ENCODE measurements at regions not wholly inside any gene's neighbourhood (a gene's known extent, or its start where the extent isn't known, plus 50 kb on each side); places are given as distances from the start of the nearest gene placed in this dataset.

DNA sequence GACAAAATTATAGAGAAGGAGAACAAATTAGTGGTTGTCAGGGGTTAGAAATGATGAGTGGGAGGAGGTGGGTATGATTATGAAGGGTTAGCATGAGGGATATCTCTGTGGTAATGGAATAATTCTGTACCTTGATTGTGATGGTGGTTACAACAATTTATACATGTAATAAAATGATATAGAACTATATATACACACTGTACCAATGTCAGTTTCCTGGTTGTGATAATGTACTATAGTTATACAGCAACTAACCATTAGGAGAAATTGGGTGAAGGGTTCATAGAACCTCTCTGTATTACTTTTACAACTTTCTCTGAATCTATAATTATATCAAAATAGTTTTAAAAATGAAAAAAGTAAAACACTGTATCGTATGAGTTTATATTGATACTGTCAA is 148.1 kb downstream of the ZNF621 start:
- Histone ChIP-seq H3K27me3 (ENCODE audit: control insufficient read depth, insufficient read depth, low read length) (no peaks in the 10 kb centered on the region), H3K4me1 (ENCODE audit: control insufficient read depth, insufficient read depth, low read length) (no peaks in the 10 kb centered on the region), H3K36me3 (ENCODE audit: control insufficient read depth, insufficient read depth, low read length) (no peaks in the 10 kb centered on the region), H3K4me3 (ENCODE audit: low read length) (no peak overlapping the region), H3K27ac (ENCODE audit: low read length) (no peak overlapping the region), H3K9me3 (ENCODE audit: control insufficient read depth, insufficient read depth, low read length) (no peaks in the 10 kb centered on the region)
- Mint-ChIP-seq H3K4me3 (no peak overlapping the region), H3K27me3 (ENCODE audit: low read depth in 2 of 2) (peaks cover 10 to 17% of the 10 kb centered on the region in 2 donors), H3K36me3 (no peaks in the 10 kb centered on the region), H3K4me1 (no peaks in the 10 kb centered on the region), H3K9me3 (no peaks in the 10 kb centered on the region), H3K27ac (no peak overlapping the region)
- no peak for DNase-seq
- no CpG with 5 or more reads among the region's 1 CpG for WGBS (ENCODE audit: insufficient coverage)
- ATAC-seq, result no peak
- intact Hi-C loops (cut with micrococcal nuclease), result no loop called here
- TF ChIP-seq, protein P1, sequence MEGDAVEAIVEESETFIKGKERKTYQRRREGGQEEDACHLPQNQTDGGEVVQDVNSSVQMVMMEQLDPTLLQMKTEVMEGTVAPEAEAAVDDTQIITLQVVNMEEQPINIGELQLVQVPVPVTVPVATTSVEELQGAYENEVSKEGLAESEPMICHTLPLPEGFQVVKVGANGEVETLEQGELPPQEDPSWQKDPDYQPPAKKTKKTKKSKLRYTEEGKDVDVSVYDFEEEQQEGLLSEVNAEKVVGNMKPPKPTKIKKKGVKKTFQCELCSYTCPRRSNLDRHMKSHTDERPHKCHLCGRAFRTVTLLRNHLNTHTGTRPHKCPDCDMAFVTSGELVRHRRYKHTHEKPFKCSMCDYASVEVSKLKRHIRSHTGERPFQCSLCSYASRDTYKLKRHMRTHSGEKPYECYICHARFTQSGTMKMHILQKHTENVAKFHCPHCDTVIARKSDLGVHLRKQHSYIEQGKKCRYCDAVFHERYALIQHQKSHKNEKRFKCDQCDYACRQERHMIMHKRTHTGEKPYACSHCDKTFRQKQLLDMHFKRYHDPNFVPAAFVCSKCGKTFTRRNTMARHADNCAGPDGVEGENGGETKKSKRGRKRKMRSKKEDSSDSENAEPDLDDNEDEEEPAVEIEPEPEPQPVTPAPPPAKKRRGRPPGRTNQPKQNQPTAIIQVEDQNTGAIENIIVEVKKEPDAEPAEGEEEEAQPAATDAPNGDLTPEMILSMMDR (IDR thresholded peaks at IDR 0.05), result no peak

DNA sequence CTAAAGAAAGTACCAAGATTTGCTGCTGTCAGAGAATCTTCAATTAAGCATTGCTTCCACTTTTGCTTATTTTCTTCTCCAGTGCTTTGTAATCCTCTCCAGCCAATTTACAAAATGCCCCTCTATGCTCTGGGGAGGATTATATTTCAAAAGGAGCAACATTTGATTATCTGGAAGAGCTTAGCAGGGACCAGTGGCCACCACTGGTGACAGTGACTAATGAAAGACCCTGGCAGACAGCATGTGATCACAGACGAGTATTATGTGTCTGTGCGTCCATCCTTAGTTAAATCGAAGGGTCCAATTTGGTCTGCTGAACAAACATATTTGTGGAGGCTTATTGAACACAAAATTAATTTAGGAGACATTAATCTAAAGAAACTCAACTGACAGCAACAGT is 152.6 kb downstream of the ZNF621 start:
- H3K4me3 ChIP-seq (ENCODE audit: low read length), result no peak overlapping the region
- intact Hi-C loops (cut with micrococcal nuclease), result no loop called here
- no peaks in the 10 kb centered on the region for H3K4me1 ChIP-seq (ENCODE audit: control insufficient read depth, insufficient read depth, low read length)
- Mint-ChIP-seq H3K36me3 (no peaks in the 10 kb centered on the region), H3K4me1 (no peaks in the 10 kb centered on the region), H3K9me3 (no peaks in the 10 kb centered on the region), H3K27me3 (ENCODE audit: low read depth in 2 of 2) (peaks cover 9 to 11% of the 10 kb centered on the region in 2 donors), H3K4me3 (no peak overlapping the region), H3K27ac (no peak overlapping the region)
- WGBS (ENCODE audit: insufficient coverage), result 97% methylated on average over 3 of the region's 3 CpGs
- H3K9me3 ChIP-seq (ENCODE audit: control insufficient read depth, insufficient read depth, low read length), result no peaks in the 10 kb centered on the region
- ATAC-seq, result no peak
- H3K36me3 ChIP-seq (ENCODE audit: control insufficient read depth, insufficient read depth, low read length), result no peaks in the 10 kb centered on the region
- TF ChIP-seq, protein P1 (IDR thresholded peaks at IDR 0.05), result no peak
- H3K27me3 ChIP-seq (ENCODE audit: control insufficient read depth, insufficient read depth, low read length), result no peaks in the 10 kb centered on the region
- no peak overlapping the region for H3K27ac ChIP-seq (ENCODE audit: low read length)
- no peak for DNase-seq

DNA sequence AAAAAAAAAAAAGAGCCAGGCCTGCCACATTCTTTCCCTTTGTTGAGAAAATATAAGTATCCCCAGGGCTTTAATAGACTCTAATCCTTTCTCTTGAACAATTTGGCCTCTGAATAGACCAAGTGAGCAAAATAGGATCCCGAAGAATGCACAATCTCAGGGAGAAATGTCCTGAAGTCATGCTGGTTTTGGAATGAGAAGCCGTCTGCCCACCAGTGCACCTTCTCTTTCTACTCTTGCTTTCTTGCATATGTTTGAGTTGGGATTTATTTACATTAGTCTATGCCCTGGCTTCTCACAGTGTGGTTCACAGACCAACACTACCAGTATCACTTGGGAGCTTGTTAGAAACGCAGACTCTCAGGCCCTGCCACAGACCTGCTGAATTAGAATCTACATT is 153.0 kb downstream of the ZNF621 start:
- DNase-seq, result no peak
- Mint-ChIP-seq H3K36me3 (no peaks in the 10 kb centered on the region), H3K27me3 (ENCODE audit: low read depth in 2 of 2) (peaks cover 9 to 11% of the 10 kb centered on the region in 2 donors), H3K27ac (no peak overlapping the region), H3K4me1 (no peaks in the 10 kb centered on the region), H3K9me3 (no peaks in the 10 kb centered on the region), H3K4me3 (no peak overlapping the region)
- Histone ChIP-seq H3K4me3 (ENCODE audit: low read length) (no peak overlapping the region), H3K27ac (ENCODE audit: low read length) (no peak overlapping the region), H3K9me3 (ENCODE audit: control insufficient read depth, insufficient read depth, low read length) (no peaks in the 10 kb centered on the region), H3K4me1 (ENCODE audit: control insufficient read depth, insufficient read depth, low read length) (no peaks in the 10 kb centered on the region), H3K27me3 (ENCODE audit: control insufficient read depth, insufficient read depth, low read length) (no peaks in the 10 kb centered on the region), H3K36me3 (ENCODE audit: control insufficient read depth, insufficient read depth, low read length) (no peaks in the 10 kb centered on the region)
- TF ChIP-seq, protein P1 (IDR thresholded peaks at IDR 0.05), result no peak
- ATAC-seq, result no peak
- intact Hi-C loops (cut with micrococcal nuclease), result no loop called here
- WGBS (ENCODE audit: insufficient coverage), result 78% methylated on average over 2 of the region's 3 CpGs

DNA sequence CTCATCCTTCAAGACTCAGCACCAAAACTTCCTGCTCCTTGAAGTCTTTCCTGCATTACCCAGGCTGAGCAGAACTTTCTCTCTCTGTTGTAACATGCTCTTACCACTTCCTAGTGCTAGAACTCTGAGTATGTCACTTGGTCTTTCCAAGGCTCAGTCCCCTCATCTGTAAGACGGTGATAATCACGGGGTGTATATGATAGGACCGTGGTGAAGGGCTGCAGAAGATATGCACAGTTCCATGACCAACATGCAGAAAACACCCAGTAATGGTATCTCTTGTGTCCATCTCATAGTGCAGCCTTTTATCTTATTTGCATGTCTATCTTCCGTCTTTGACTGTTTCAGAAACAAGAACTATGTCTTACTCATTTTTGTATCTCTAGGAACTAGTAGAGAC is 154.5 kb downstream of the ZNF621 start:
- Histone ChIP-seq H3K4me1 (ENCODE audit: control insufficient read depth, insufficient read depth, low read length) (no peaks in the 10 kb centered on the region), H3K27me3 (ENCODE audit: control insufficient read depth, insufficient read depth, low read length) (no peaks in the 10 kb centered on the region), H3K4me3 (ENCODE audit: low read length) (no peak overlapping the region), H3K27ac (ENCODE audit: low read length) (no peak overlapping the region), H3K9me3 (ENCODE audit: control insufficient read depth, insufficient read depth, low read length) (no peaks in the 10 kb centered on the region), H3K36me3 (ENCODE audit: control insufficient read depth, insufficient read depth, low read length) (no peaks in the 10 kb centered on the region)
- Mint-ChIP-seq H3K4me3 (no peak overlapping the region), H3K4me1 (no peaks in the 10 kb centered on the region), H3K27me3 (ENCODE audit: low read depth in 2 of 2) (peaks cover 9 to 10% of the 10 kb centered on the region in 2 donors), H3K36me3 (no peaks in the 10 kb centered on the region), H3K9me3 (no peaks in the 10 kb centered on the region), H3K27ac (no peak overlapping the region)
- WGBS (ENCODE audit: insufficient coverage), result 91% methylated on average over 4 of the region's 4 CpGs
- ATAC-seq (peak in 1 of 3 donors; percentile 55), DNase-seq (no peak)
- TF ChIP-seq, protein P1 (IDR thresholded peaks at IDR 0.05), result no peak
- intact Hi-C loops (cut with micrococcal nuclease), result no loop called here

All from natural killer cell (primary cell).